ENCODE measurements at regions not wholly inside any gene's neighbourhood (a gene's known extent, or its start where the extent isn't known, plus 50 kb on each side); places are given as distances from the start of the nearest gene placed in this dataset.
A peak's percentile ranks its signal among the peaks of the same experiment; 100 is the strongest.

DNA sequence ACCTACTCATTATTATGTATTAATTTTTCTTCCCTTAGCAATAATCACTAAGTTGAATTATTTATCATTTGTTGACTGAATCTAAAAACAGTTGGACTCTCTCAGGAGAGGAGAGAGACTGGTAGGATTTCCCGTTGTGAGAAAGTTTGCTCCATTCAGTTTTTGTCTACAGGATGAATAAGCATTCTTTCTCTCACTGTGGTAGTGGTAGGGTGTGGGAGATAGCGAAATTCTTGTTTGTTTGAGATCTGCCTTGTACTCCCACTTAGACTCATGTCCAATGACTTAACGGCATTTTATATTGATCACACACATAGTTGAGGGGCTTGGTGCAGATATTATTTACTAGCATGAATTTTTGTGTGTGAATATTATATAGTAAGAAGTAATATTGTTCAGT lies 421.0 kb upstream of the PDE3A start:
- DNase-seq (no peak), ATAC-seq (peak in 1 of 2 donors; percentile 7)
- intact Hi-C loops (cut with DNase I), result no loop called here

DNA sequence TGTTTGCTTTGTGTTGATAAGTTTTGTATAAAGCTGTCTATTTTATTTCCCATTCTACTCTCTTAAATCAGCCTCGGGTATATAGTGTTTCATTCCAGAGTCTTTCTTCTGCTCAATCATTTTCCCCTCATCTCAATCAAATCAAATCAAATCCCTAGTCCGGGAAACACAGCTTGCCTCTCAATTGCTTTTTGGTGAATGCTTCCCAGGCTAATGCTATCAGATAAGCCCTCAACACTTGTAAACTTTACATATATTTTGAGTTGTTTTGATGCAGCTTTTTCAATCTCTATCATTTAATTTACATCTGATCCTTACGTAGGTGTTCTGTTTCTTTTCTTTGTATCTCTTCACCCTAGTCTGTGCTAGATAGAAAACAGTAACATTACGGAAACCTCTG lies 416.7 kb upstream of the PDE3A start:
- no peak for DNase-seq
- intact Hi-C loops (cut with DNase I), result no loop called here
- ATAC-seq, result no peak

DNA sequence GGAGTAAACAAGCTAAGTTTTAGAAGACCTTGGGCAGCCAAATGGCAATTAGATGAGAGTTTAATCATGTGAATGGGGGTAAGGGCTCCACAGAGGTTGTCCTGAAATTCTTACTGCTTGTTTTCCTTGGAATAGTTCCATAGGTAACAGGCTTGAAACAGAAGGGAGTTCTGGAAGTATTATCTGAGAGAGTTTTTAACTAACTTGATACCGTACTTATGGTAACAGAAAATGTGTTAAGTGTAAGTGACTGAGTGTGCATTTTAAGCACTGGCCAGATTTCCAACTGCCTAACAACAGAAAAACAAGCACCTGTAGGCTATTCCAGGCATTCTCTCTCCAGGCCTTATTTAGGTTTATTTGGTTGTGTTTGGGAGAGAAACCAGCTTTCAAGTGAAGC lies 414.6 kb upstream of the PDE3A start:
- ATAC-seq (no peak), DNase-seq (no peak)
- intact Hi-C loops (cut with DNase I), result no loop called here

DNA sequence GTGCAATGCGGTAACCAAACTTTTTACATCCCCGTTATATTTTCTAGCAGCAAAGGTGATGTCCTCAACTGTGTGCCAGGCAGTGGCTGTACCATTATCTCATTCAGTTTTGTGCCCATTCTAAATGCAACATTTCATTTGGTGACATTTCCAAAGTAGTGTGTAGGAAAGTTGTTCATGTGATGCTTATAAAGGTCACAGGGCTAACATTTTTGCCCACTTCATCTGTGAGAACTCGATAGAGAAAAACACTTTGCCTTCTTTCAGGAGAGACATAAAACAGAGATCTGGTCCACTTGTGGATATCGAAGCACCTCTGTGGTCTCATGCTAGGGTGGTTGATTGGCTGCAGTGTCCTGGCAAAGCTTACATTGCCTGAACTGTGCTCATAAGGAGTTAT lies 414.2 kb upstream of the PDE3A start:
- DNase-seq (no peak), ATAC-seq (no peak)
- intact Hi-C loops (cut with DNase I), result no loop called here

DNA sequence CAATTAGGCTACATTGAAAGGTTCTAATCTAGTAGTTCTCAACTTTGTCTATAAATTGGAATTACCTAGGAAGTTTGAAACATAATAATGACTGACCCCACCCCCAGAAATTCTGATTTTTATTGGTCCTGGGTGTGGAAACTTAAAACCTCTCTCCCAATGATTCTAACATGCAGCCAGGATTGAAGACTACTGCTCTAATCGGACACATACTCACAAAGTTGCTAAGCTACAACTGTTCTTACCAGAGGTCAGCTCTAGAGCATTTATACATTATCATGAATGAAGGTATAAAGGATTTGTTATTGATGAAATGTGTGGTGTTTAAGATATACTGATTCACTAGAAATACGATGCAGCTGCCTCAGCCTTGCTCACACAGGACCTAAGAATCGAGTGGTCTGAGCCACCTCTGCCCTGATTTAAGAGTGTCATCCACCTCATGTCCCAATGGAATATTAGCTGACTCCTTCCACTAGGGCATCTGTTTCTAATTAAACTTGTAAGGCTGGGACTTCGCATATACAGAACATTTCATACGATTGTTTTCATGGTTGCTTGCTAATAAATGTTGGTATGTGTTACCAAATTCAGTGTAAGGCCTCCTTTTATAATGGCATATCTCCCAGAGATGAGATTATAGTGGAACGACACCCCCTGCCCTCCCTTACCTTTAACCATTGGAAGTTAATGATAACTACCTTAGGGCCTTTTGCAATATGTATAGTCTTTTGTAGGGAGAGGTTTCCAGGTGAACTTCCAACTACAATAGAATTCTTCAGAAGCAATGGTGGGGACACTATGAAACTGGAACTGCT lies 410.8 kb upstream of the PDE3A start:
- no peak for ATAC-seq
- no peak for DNase-seq
- intact Hi-C loops (cut with DNase I), result loop anchor here in 1 of 2 donors (2.0 kb wide), 1 partner anchor 53 kb away; no protein-coding TSS in a partner anchor

DNA sequence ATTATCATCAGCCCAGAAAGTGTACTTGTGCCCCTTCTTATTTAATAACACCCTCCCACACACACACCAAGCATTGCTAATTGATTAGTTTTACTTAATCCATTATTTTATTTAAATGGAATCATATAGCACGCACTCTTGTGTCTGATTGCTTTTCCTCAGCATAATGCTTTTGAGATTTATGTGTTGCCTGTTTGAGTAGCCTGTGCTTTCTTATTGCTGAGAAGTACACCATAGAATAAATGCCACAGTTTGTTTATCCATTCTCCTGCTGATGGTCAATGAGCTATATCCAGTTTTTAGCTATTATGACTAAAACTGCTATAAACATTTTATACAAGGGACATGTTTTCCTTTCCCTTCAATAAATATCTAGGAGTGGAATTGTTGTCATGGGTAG lies 409.9 kb upstream of the PDE3A start:
- DNase-seq (no peak), ATAC-seq (no peak)
- intact Hi-C loops (cut with DNase I), result loop anchor here in 1 of 2 donors (2.0 kb wide), 1 partner anchor 54 kb away; no protein-coding TSS in a partner anchor

DNA sequence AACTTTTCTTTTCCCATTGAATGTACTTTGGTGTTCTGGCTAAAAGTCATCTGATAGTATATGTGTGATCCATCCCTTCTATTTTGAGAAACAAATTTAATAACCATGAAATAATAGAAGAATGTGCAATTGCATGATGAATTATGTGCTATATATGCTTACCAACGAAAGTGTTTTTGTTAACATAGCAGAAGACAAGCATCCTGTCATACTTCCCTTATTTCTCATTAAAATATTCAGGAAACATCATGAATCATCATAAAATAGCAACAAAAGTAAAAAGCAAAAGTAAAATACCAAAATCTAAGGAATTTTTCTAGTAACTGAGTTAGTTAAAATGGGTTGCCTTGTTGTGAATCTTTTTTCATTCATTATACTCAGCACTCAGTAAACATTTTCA lies 409.0 kb upstream of the PDE3A start:
- peak in 1 of 2 donors; percentile 17 for ATAC-seq
- intact Hi-C loops (cut with DNase I), result loop anchor here in 1 of 2 donors (2.0 kb wide), 1 partner anchor 55 kb away; no protein-coding TSS in a partner anchor
- DNase-seq, result no peak

DNA sequence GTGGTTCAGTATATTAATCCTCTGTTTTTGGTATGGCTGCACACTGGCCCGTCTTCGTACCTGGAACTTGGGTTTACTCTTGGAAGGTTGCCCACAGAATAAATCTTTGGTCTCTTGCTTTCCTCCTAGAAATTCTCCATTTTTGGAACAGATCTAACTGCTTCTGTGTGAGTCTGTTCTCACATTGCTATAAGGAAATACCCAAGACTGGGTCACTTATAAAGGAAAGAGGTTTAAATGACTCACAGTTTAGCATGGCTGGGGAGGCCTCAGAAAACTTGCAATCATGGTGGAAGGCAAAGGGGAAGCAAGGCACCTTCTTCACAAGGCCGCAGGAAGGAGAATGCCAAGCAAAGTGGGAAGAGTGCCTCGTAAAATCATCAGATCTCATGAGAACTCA lies 407.8 kb upstream of the PDE3A start:
- DNase-seq, result no peak
- intact Hi-C loops (cut with DNase I), result no loop called here
- ATAC-seq, result no peak

DNA sequence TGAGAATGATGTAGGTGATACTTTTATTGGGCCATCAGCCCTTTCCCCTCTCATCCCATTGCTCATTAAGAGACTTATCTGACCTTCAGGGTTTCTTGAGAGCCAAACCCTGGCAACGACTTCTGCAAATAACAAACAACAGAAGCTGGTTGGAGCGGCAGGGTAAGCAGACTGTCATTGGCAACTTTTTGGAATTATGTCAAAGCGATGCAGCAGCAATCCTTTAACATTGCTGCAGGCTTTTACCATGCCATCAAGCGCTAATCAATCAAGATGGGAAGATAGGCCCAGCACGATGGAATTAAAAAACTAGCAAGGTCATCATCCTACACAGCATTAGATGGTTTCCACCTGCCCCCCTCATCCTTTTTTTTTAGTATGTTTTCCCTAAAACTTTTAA lies 406.1 kb upstream of the PDE3A start:
- intact Hi-C loops (cut with DNase I), result no loop called here
- DNase-seq (no peak), ATAC-seq (peak in 1 of 2 donors; percentile 16)

DNA sequence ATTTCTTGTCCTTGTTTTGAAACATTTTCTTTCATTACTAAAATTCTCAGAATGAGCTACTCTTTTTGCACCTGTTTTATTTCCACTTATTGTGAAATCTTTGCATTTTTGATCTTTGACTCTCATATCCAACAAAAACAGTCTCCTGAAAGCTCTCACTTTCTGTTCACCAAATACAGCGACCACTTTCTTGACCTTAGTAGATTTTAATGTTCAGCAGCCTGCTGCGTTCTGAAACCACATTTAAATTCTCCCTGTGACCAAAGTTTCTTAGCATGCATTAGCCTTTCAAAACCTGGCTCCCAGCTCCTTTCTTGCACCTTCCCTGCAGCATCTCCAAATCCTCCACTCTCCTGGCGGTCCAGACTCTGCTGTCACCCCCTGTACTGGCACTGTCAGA lies 404.4 kb upstream of the PDE3A start:
- DNase-seq, result no peak
- intact Hi-C loops (cut with DNase I), result no loop called here
- ATAC-seq, result no peak

DNA sequence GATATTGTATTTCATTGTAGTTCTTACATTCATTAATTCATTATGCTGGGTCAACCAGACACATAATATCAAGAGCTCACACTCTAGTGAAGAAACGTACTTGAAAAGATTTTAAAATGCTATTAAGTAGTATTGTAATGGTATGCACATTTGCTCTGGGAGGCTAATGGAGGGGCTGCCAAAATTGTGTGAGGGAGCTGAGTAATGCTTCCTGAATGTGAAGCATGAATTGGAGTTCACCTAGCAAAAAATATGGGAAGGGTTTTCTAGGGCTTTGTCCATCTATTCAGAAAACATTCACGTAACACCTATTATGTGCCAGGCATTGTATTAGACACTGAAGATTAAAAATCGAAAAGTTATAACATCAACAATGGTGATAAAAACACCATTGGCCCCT lies 403.8 kb upstream of the PDE3A start:
- intact Hi-C loops (cut with DNase I), result no loop called here
- no peak for DNase-seq
- ATAC-seq, result peak in 1 of 2 donors; percentile 60

DNA sequence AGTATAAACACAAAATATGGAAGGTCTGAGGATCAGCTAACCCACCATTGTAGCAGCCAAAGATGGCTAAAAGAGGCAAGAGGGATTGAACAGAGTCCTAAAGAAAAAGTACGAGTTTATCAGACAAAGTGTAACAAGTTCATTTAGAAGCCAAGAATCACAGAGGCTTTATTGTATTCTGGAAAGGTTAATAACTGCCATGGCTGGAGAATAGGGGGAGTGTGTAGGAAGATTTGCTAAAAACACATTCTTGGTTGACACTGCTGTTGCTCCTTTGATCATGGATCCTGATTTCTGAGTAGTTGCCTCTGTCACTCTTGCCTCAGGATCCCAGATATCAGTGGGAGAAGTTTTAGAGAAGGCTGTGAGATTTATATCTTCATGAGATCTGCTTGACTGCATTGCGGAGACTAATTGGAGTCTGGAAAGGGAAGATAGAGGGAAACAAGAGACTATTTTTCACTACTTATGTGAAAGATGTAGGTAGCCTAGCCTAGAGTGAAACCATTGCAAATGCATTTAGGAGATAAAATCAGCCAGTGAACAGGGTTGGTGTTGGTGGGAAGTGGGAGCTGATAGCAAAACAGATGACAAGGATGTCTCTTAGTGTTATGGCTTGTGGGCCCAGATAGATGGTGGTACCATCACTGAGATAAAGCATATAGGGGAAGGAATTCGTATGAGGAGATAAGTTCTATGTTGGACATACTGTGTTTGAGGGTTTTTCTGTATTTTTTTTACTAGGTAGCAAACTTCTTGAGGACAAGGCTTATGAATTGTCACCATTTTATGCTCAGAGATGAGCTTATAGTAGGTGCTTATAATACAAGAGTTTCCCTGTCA lies 402.9 kb upstream of the PDE3A start:
- ATAC-seq (no peak), DNase-seq (no peak)
- intact Hi-C loops (cut with DNase I), result no loop called here

DNA sequence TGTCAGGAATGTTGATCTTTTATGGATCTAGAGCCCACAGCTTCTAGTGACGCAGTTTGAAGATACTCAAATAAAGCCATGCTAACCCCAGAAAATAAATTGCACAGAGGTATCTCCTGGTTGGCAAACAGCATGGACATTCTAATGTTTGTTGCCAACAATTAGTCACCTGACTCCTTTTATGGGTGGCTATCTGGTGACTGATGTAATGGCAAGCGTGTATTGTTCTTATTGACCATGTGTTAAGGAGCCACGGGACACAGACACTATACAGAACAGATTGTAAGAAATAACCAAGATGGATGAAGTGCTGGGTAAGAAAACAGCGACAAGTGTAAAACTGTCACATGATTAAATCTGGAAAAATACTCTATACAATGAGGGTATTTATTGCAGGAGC lies 401.3 kb upstream of the PDE3A start:
- ATAC-seq (no peak), DNase-seq (no peak)
- intact Hi-C loops (cut with DNase I), result no loop called here

DNA sequence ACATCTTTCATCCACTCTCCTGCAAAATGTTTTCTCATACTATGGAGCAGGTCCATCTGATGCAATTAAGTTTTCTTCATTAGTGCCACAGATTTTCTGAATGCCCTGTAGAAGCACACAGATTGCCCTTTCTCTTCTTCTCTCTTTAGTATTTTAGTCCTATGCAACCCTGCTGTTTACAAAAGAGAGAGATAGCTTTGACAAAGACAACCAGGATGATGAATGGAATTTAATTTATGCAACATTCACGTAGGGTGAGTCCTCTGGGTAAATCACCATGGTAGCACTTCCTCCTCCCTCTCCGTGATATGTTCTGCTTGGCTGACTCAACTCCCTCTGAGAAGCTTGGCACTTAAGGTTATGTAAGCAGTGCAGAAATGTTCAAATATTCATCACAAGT lies 400.9 kb upstream of the PDE3A start:
- ATAC-seq (peak; percentile 89 to 98), DNase-seq (no peak)
- intact Hi-C loops (cut with DNase I), result no loop called here

DNA sequence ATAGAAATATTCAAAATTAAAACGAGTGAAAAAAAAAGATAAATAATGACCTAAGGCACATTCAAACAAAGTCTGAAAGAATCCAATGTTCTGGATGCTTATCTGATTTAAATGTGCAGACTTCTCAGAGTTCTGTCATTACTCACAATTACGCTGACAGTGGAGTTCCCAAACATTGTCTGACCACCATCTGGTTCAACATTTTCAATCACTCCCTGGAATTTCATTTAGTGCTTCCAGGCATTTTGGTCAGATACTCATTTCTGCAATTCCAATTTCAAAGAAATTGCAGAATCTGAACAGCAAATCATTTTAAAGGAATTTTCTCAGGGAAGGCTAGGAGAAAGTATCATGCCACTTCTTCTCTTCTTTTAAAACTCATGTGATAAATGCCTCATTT lies 398.2 kb upstream of the PDE3A start:
- ATAC-seq, result peak in 1 of 2 donors; percentile 40
- intact Hi-C loops (cut with DNase I), result no loop called here
- no peak for DNase-seq

DNA sequence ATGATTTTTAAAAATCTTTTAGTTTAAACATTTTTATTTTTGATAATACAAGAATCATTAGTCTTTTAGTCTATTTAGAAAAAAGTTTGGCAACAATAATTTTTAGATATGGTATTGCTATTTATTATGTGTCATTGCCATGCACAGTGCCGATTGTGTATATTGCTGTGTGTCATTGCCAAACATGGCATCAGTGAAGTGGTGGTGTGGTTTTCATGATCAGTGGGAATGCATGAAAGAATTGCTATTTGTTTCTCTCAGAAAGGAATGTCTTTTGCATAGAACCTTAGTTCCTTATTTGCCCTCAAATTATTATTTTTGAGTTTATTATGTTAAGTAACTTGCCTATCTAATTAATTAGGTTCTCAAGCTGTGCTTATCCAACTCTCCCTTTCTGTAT lies 397.5 kb upstream of the PDE3A start:
- intact Hi-C loops (cut with DNase I), result no loop called here
- ATAC-seq (no peak), DNase-seq (no peak)

DNA sequence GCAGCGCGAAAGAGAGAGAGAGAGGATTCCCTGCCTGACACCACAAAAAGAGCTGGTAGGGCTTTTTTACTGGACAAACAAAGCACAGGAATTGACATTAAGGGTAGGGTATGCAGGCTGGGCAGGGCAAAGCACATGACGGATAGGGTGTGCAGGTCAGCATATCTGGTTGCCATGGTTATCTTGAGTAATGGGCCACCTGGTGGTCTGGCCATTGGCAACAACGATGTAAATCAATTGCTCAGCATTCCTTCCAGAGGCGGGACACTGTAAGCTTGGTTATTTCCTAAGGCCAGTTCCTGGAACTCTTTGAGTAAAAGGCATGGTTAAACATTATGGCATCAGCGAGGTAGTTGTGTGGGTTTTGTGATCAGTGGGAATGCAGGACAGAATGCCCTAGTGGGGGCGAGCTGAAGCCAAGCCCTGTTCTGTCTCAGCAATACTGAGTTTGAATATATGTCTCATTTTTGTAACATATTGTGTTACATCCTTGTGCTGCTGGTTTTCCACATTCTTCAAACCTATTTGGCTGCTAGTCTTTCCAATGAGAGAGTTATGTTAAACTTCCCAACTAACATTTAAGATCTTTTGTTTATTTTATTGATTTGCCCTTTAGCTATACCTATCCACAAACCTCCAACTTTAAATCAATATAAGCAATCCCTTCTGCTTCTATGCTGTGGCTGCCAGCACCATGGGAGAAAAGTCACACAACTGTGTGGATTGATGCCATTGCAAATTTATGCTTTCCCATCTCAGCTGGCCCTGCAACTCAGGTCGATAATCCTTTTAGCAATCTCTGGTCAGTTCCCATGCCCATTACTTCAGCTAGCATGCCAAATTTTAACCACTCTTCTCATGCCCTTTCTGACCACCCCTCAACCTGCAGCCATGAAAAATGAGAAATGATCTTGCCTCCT lies 396.7 kb upstream of the PDE3A start:
- DNase-seq (no peak), ATAC-seq (no peak)
- intact Hi-C loops (cut with DNase I), result no loop called here

DNA sequence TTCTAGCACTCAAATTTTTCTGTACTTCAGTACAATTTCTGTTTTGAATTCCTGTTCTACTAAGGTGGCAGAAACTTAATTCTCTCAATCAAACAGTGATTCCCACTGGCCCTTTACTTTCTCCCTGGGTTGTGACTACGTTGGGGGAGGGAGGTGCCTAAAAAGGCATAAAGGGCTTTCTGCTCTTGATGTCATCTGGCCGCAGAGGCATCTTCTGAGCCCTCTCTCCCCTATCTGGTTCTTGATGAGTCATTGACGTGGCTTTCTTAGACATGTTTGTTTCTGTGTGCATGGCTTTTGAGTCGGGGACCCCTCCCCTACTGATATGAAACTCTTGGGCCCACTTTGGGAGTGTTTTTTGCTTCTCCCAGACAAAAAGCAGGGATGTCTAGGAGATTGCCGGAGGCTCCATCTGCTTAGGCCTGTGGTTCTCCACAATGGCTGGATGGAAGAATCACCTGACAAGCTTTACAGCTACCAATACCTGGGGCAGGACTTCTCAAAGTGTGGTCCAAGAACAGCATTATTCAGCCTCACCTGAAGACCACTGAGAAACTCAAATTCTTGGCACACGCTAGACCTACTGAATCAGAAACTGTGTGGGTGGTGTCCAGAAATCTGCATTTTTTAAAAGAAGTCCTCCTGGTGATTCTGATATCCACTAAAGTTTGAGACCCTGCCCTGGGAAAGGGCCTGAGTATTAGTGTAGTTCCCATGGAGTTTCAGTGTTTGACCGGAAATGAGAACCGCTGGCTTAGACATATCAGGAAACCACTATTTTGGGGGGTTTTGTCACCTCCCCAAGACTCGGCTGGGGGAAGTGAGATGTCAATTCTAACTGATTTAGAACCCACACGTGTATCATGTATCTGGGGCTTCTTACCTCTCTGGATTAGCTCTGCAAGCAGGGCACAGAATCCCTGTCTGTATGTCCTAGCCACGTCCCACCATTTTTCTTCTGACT lies 395.7 kb upstream of the PDE3A start:
- DNase-seq, result no peak
- intact Hi-C loops (cut with DNase I), result no loop called here
- no peak for ATAC-seq

Data from left cardiac atrium (tissue), 4 donors.